Panc1 (cell line): ENCODE measurements at regions not wholly inside any gene's neighbourhood (a gene's known extent, or its start where the extent isn't known, plus 50 kb on each side); places are given as distances from the start of the nearest gene placed in this dataset.
"Not testable (repeated sequence)": the region's sequence is repeated elsewhere in the genome, so short reads cannot be mapped to it uniquely, and the experiment has no call there.

ENCODE experiments used
- POLR2AphosphoS5 ChIP-seq: IDR thresholded peaks from 2 replicates; pipeline ENCODE4 v1.6.1; 2012; ENCODE audit warnings: mild to moderate bottlenecking, low read depth, low read length, moderate library complexity
- SIN3A ChIP-seq: IDR thresholded peaks from 2 replicates; pipeline ENCODE4 v1.6.1; 2012; ENCODE audit warnings: low read depth, mild to moderate bottlenecking, low read length, moderate library complexity, borderline replicate concordance; ENCODE audit not compliant: insufficient read depth
- TCF7L2 ChIP-seq: IDR thresholded peaks from 2 replicates; pipeline ENCODE4 v1.6.1; 2011; ENCODE audit warnings: mild to moderate bottlenecking, low read depth, low read length, inconsistent platforms
- TF ChIP-seq, protein P1 (sequence below): fragments of 450-650 bp; IDR thresholded peaks from 2 replicates; pipeline ENCODE4 v1.5.1; 2017; ENCODE audit warnings: mild to moderate bottlenecking
- TF ChIP-seq, protein P2 (sequence below), 2 experiments: IDR thresholded peaks; 2 replicates each; pipeline ENCODE4 v1.6.1; 2011 to 2012; ENCODE audit warnings: low read depth in 2 of 2, control low read depth in 1 of 2, low read length in 1 of 2, mild to moderate bottlenecking in 1 of 2, moderate library complexity in 1 of 2; ENCODE audit not compliant: insufficient read depth in 1 of 2

GRCh38 chr20:55074266-55074840 lies 599.0 kb downstream of the DOK5 start:
- TF ChIP-seq, protein P1, sequence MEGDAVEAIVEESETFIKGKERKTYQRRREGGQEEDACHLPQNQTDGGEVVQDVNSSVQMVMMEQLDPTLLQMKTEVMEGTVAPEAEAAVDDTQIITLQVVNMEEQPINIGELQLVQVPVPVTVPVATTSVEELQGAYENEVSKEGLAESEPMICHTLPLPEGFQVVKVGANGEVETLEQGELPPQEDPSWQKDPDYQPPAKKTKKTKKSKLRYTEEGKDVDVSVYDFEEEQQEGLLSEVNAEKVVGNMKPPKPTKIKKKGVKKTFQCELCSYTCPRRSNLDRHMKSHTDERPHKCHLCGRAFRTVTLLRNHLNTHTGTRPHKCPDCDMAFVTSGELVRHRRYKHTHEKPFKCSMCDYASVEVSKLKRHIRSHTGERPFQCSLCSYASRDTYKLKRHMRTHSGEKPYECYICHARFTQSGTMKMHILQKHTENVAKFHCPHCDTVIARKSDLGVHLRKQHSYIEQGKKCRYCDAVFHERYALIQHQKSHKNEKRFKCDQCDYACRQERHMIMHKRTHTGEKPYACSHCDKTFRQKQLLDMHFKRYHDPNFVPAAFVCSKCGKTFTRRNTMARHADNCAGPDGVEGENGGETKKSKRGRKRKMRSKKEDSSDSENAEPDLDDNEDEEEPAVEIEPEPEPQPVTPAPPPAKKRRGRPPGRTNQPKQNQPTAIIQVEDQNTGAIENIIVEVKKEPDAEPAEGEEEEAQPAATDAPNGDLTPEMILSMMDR = not testable (repeated sequence)
- TF ChIP-seq, protein P2, sequence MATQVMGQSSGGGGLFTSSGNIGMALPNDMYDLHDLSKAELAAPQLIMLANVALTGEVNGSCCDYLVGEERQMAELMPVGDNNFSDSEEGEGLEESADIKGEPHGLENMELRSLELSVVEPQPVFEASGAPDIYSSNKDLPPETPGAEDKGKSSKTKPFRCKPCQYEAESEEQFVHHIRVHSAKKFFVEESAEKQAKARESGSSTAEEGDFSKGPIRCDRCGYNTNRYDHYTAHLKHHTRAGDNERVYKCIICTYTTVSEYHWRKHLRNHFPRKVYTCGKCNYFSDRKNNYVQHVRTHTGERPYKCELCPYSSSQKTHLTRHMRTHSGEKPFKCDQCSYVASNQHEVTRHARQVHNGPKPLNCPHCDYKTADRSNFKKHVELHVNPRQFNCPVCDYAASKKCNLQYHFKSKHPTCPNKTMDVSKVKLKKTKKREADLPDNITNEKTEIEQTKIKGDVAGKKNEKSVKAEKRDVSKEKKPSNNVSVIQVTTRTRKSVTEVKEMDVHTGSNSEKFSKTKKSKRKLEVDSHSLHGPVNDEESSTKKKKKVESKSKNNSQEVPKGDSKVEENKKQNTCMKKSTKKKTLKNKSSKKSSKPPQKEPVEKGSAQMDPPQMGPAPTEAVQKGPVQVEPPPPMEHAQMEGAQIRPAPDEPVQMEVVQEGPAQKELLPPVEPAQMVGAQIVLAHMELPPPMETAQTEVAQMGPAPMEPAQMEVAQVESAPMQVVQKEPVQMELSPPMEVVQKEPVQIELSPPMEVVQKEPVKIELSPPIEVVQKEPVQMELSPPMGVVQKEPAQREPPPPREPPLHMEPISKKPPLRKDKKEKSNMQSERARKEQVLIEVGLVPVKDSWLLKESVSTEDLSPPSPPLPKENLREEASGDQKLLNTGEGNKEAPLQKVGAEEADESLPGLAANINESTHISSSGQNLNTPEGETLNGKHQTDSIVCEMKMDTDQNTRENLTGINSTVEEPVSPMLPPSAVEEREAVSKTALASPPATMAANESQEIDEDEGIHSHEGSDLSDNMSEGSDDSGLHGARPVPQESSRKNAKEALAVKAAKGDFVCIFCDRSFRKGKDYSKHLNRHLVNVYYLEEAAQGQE (IDR thresholded peaks at IDR 0.05; ENCODE audit: insufficient read depth in 1 of 2, low read depth in 2 of 2, low read length in 1 of 2) = not testable (repeated sequence)
- TF ChIP-seq TCF7L2, POLR2AphosphoS5, SIN3A: not testable (repeated sequence)
